GM19025 (cell line): ENCODE measurements at regions not wholly inside any gene's neighbourhood (a gene's known extent, or its start where the extent isn't known, plus 50 kb on each side); places are given as distances from the start of the nearest gene placed in this dataset.
"Not testable (repeated sequence)": the region's sequence is repeated elsewhere in the genome, so short reads cannot be mapped to it uniquely, and the experiment has no call there.

Experiments
- ATAC-seq: cut with Tn5 transposase; IDR thresholded peaks from one replicate; pipeline ENCODE4 v1.9.1; 2021; ENCODE audit warnings: mild to moderate bottlenecking, low read depth, moderate library complexity; ENCODE audit not compliant: unreplicated experiment

GRCh38 chr6:20338156-20338555 is 63.5 kb upstream of the E2F3 start:
- no peak for ATAC-seq

- no peak for ATAC-seq
Observed at GRCh38 chr6:20340068-20340848, 61.4 kb upstream of the E2F3 start.

- ATAC-seq: no peak
Observed at GRCh38 chr6:20341096-20341495, 60.6 kb upstream of the E2F3 start.

GRCh38 chr6:20341564-20341963 is 60.1 kb upstream of the E2F3 start:
- ATAC-seq: no peak

GRCh38 chr6:20346948-20347347 is 54.7 kb upstream of the E2F3 start:
- ATAC-seq: not testable (repeated sequence)

- ATAC-seq: no peak
Observed at GRCh38 chr6:20348041-20348440, 53.6 kb upstream of the E2F3 start.

- ATAC-seq: peak; percentile 91
Observed at GRCh38 chr6:20349225-20349624, 52.5 kb upstream of the E2F3 start.

GRCh38 chr6:20350215-20350614 is 51.5 kb upstream of the E2F3 start:
- ATAC-seq: no peak

- ATAC-seq: no peak
Observed at GRCh38 chr6:20351534-20351933, 50.1 kb upstream of the E2F3 start.
